Right lobe of liver (tissue), 6 donors: ENCODE measurements at regions not wholly inside any gene's neighbourhood (a gene's known extent, or its start where the extent isn't known, plus 50 kb on each side); places are given as distances from the start of the nearest gene placed in this dataset.
"Not testable (repeated sequence)": the region's sequence is repeated elsewhere in the genome, so short reads cannot be mapped to it uniquely, and the experiment has no call there.

Experiments used
- ATAC-seq, 4 donors: fragments of 200-7000 bp; cut with Tn5 transposase; one replicate each; pipeline ENCODE4 v1.9.1; 2020; ENCODE audit warnings: mild to moderate bottlenecking in 4 of 4, moderate library complexity in 4 of 4
- DNase-seq, 3 donors: peaks; one replicate each; pipeline ENCODE4 v3.0.0-alpha.2; 2020
- H3K27ac ChIP-seq, 3 donors: fragments of 200-600 bp; one replicate each; pipeline ENCODE4 v1.8.0; 2022
- H3K27me3 ChIP-seq, 2 donors: fragments of 200-600 bp; one replicate each; pipeline ENCODE4 v1.8.0; 2022
- H3K36me3 ChIP-seq, 4 donors: fragments of 200-600 bp; sonication (generic) in 1 of 4; one replicate each; pipeline versions ENCODE4 v1.5.1 to v1.8.0; 2017 to 2022; ENCODE audit warnings: control low read depth in 1 of 4
- H3K4me1 ChIP-seq, 4 donors: fragments of 200-600 bp; sonication (generic) in 1 of 4; one replicate each; pipeline versions ENCODE4 v1.5.1 to v1.8.0; 2017 to 2022; ENCODE audit warnings: control low read depth in 1 of 4
- H3K4me3 ChIP-seq, 3 donors: fragments of 200-600 bp; one replicate each; pipeline ENCODE4 v1.8.0; 2022
- H3K9me3 ChIP-seq, 4 donors: fragments of 200-600 bp; sonication (generic) in 1 of 4; one replicate each; pipeline versions ENCODE4 v1.5.1 to v1.8.0; 2017 to 2022; ENCODE audit warnings: control low read depth in 1 of 4
- CTCF ChIP-seq, 4 donors: fragments of 200-600 bp in 3 of 4; fragments of 450-650 bp in 1 of 4; IDR thresholded peaks; one replicate each; pipeline versions ENCODE4 v1.5.1 to v1.8.0; 2016 to 2022; ENCODE audit warnings: antibody characterized with exemption in 4 of 4, mild to moderate bottlenecking in 2 of 4
- POLR2A ChIP-seq: fragments of 450-650 bp; IDR thresholded peaks from one replicate; pipeline ENCODE4 v1.6.1; 2017; ENCODE audit warnings: antibody characterized with exemption, mild to moderate bottlenecking
- WGBS: methylation state at CpG from one replicate; pipeline ENCODE4 v1.1.6; 2018; ENCODE audit warnings: low coverage, low lambda C conversion rate; ENCODE audit not compliant: insufficient coverage; ENCODE audit errors: missing lambda C conversion rate; 5-methylcytosine and 5-hydroxymethylcytosine counted together
- intact Hi-C, 2 donors: fragments of 100-400 bp; cut with DNase I; formaldehyde crosslinking; loops; one replicate each; pipeline versions ENCODE4 v1.11.2 to v1.14.1; 2022
- donor health status: DM: no; HTN: yes; CAD: no.
- donor health status: DM: no; HTN: no; CAD: no.
- donor health status: DM: no; HTN: no; CAD: no.
- donor health status: DM: no; HTN: yes; CAD: no.
- donor health status: DM: no; HTN: yes; CAD: no.

- Histone ChIP-seq H3K4me1 (no peaks in the 10 kb centered on the region), H3K4me3 (no peak overlapping the region), H3K27me3 (no peaks in the 10 kb centered on the region), H3K27ac (no peak overlapping the region), H3K36me3 (no peaks in the 10 kb centered on the region), H3K9me3 (no peaks in the 10 kb centered on the region)
- intact Hi-C loops = no loop called here
- WGBS = 55% methylated on average over 9 of the region's 9 CpGs
- no peak for DNase-seq
- TF ChIP-seq POLR2A (no peak), CTCF (IDR thresholded peaks at IDR 0.05) (no peak)
- no peak for ATAC-seq
Measured at GRCh38 chr18:8526332-8526731, 82.9 kb upstream of the RAB12 start.

- no peak for TF ChIP-seq POLR2A
- no peak for TF ChIP-seq CTCF (IDR thresholded peaks at IDR 0.05)
- Histone ChIP-seq H3K4me1 (no peaks in the 10 kb centered on the region), H3K27ac (no peak overlapping the region), H3K9me3 (no peaks in the 10 kb centered on the region), H3K36me3 (no peaks in the 10 kb centered on the region), H3K4me3 (no peak overlapping the region), H3K27me3 (no peaks in the 10 kb centered on the region)
- intact Hi-C loops = no loop called here
- ATAC-seq = no peak
- WGBS = 38% methylated on average over 1 of the region's 2 CpGs
- no peak for DNase-seq
Measured at GRCh38 chr18:8529609-8530008, 79.6 kb upstream of the RAB12 start.

- not testable (repeated sequence) for ATAC-seq, H3K4me1 ChIP-seq
Measured at GRCh38 chr18:8531084-8531483, 78.2 kb upstream of the RAB12 start.

DNA sequence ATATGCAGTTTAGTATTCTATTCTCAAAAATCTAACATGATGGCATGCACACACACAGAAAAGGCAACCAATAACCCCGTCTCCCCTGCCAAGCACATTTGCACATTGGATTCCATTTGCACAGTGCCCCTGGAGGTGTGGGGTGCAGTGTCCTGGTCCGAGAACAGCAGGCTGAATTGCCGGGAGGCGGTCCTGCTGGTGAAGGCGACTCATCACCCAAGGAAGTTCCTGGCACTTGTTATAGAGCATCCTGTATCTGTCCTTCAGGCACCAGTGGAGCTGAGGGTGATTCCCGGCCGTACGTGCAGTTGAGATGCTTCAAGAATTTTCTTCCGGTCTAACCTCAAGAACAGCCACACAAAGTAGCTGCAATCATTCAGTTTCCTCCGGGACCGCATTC, 73.0 kb upstream of the RAB12 start:
- TF ChIP-seq POLR2A (no peak), CTCF (IDR thresholded peaks at IDR 0.05) (no peak)
- Histone ChIP-seq H3K4me3 (no peak overlapping the region), H3K27ac (no peak overlapping the region), H3K36me3 (no peaks in the 10 kb centered on the region), H3K9me3 (no peaks in the 10 kb centered on the region), H3K27me3 (no peaks in the 10 kb centered on the region), H3K4me1 (no peaks in the 10 kb centered on the region)
- intact Hi-C loops = no loop called here
- DNase-seq (no peak), ATAC-seq (no peak)
- 71% methylated on average over 4 of the region's 11 CpGs for WGBS

More at GRCh38 chr18:8531084-8531483, 78.2 kb upstream of the RAB12 start:
- H3K4me3 ChIP-seq, H3K36me3 ChIP-seq, H3K9me3 ChIP-seq, H3K27ac ChIP-seq, DNase-seq, intact Hi-C loops, H3K27me3 ChIP-seq: not testable (repeated sequence)
- whole genome bisulfite sequencing = 50% methylated on average over 1 of the region's 2 CpGs

DNA sequence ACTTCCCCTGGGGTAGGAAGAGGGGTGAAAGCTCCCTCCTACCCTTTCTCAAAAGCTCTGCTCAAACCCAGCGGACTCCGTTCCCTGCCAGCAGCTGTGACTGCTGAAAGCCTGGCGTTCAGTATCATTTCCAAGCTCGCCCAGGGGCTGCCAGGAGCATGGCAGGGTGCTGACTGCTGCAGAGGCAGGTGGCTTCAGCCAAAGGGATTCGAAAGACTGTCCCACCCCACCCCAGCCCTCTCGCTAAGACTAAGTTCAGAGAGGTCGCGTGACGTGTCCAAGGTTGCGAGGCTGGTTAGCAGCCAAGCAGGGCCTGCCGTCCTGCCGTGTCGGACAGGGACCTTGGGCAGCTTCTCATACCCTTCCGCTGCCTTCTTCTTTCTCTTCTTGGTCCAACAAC, 72.3 kb upstream of the RAB12 start:
- no peak for TF ChIP-seq POLR2A
- no peak for TF ChIP-seq CTCF (IDR thresholded peaks at IDR 0.05)
- intact Hi-C loops = no loop called here
- H3K9me3 ChIP-seq = no peaks in the 10 kb centered on the region
- no peak overlapping the region for H3K27ac ChIP-seq
- WGBS = no CpG with 5 or more reads among the region's 14 CpGs
- ATAC-seq = no peak
- DNase-seq = no peak
- H3K36me3 ChIP-seq = no peaks in the 10 kb centered on the region
- no peaks in the 10 kb centered on the region for H3K27me3 ChIP-seq
- no peaks in the 10 kb centered on the region for H3K4me1 ChIP-seq
- no peak overlapping the region for H3K4me3 ChIP-seq
